Kidney (tissue), 13 donors: ENCODE measurements at regions not wholly inside any gene's neighbourhood (a gene's known extent, or its start where the extent isn't known, plus 50 kb on each side); places are given as distances from the start of the nearest gene placed in this dataset.
A peak's percentile ranks its signal among the peaks of the same experiment; 100 is the strongest.
"Not testable (repeated sequence)": the region's sequence is repeated elsewhere in the genome, so short reads cannot be mapped to it uniquely, and the experiment has no call there.

ENCODE experiments used
- DNase-seq, 5 donors: peaks; one replicate each; pipeline ENCODE4 v3.0.0-alpha.2; 2013 to 2020
- FAIRE-seq: peaks from 2 replicates; lab custom pipeline; 2012; peaks lifted over from hg19 to GRCh38; lab: Jason Lieb, UNC
- H3K27ac ChIP-seq, 2 donors: one replicate each; pipeline ENCODE4 v1.7.0; 2013; ENCODE audit warnings: low read depth in 2 of 2, low read length in 2 of 2, inconsistent platforms in 1 of 2
- H3K27me3 ChIP-seq: one replicate; pipeline ENCODE4 v1.7.1; 2013; ENCODE audit warnings: low read length, inconsistent platforms; ENCODE audit not compliant: control insufficient read depth, insufficient read depth
- H3K36me3 ChIP-seq, 3 donors: one replicate each; pipeline versions ENCODE4 v1.7.0 to v1.7.1; 2013; ENCODE audit warnings: low read length in 3 of 3, control low read depth in 1 of 3, inconsistent platforms in 1 of 3; ENCODE audit not compliant: insufficient read depth in 3 of 3, control insufficient read depth in 2 of 3
- H3K4me1 ChIP-seq, 3 donors: one replicate each; pipeline versions ENCODE4 v1.7.0 to v1.7.1; 2013; ENCODE audit warnings: low read length in 3 of 3, inconsistent platforms in 1 of 3, low read depth in 1 of 3; ENCODE audit not compliant: control insufficient read depth in 2 of 3, insufficient read depth in 2 of 3
- H3K4me3 ChIP-seq, 3 donors: one replicate each; pipeline versions ENCODE4 v1.7.0 to v1.8.1; 2013; ENCODE audit warnings: low read length in 3 of 3, control low read depth in 1 of 3, inconsistent platforms in 1 of 3
- H3K9ac ChIP-seq, 3 donors: one replicate each; pipeline versions ENCODE4 v1.7.0 to v1.7.1; 2013; ENCODE audit warnings: low read length in 3 of 3, control low read depth in 1 of 3, inconsistent platforms in 1 of 3
- H3K9me3 ChIP-seq, 3 donors: one replicate each; pipeline versions ENCODE4 v1.7.0 to v1.7.1; 2013; ENCODE audit warnings: low read length in 3 of 3, control low read depth in 1 of 3, inconsistent platforms in 1 of 3; ENCODE audit not compliant: control insufficient read depth in 2 of 3, insufficient read depth in 1 of 3
- intact Hi-C: fragments of 100-400 bp; cut with DNase I; formaldehyde crosslinking; loops from one replicate; pipeline ENCODE4 v1.11.1; 2022
- TF ChIP-seq, protein P1 (sequence below): IDR thresholded peaks from 3 replicates; pipeline ENCODE4 v1.5.1; 2012; ENCODE audit warnings: mild to moderate bottlenecking, moderate library complexity, borderline replicate concordance; ENCODE audit not compliant: insufficient read depth; ENCODE audit errors: extremely low read depth
- donor health status: control.
- donor health status: control.
- donor health status: control.
- donor health status: control.
- donor health status: control.
- donor health status: DM: yes; HTN: yes; CAD: no.
- donor health status: Normal renal cell carcinoma (clear cell type).

DNA sequence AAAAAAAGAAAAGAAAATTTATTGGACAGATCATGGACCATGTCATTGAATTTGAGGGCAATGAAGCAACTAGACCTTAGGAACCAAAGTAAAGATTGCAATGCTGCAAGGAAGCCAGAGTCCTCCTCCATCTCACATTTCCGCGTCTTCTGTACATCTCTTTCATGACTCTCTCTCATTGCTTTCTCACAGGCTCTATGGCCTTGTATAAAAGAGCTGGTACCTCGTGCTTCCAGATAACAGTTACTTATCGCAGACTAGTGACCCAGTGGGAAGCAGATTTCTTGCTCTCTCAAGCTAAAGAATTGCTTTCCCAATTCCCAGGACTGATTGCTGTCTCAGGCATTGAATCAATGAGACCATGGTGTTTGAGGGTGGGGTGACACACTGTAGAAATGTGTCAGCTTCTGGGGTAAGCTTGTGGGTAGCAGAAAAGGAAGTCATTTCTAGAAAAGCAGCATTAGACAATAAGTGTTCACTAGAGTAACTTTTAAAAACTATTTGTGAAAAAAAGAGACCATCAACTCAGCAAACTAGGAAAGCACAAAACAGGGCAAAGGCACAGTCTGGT, 635.3 kb downstream of the UTRN start:
- FAIRE-seq (no peak), DNase-seq (no peak)
- no peaks in the 10 kb centered on the region for H3K9me3 ChIP-seq
- no peak overlapping the region for H3K27ac ChIP-seq
- intact Hi-C loops, result no loop called here
- H3K9ac ChIP-seq, result no peak overlapping the region
- H3K4me3 ChIP-seq, result no peak overlapping the region
- no peaks in the 10 kb centered on the region for H3K36me3 ChIP-seq
- TF ChIP-seq, protein P1, sequence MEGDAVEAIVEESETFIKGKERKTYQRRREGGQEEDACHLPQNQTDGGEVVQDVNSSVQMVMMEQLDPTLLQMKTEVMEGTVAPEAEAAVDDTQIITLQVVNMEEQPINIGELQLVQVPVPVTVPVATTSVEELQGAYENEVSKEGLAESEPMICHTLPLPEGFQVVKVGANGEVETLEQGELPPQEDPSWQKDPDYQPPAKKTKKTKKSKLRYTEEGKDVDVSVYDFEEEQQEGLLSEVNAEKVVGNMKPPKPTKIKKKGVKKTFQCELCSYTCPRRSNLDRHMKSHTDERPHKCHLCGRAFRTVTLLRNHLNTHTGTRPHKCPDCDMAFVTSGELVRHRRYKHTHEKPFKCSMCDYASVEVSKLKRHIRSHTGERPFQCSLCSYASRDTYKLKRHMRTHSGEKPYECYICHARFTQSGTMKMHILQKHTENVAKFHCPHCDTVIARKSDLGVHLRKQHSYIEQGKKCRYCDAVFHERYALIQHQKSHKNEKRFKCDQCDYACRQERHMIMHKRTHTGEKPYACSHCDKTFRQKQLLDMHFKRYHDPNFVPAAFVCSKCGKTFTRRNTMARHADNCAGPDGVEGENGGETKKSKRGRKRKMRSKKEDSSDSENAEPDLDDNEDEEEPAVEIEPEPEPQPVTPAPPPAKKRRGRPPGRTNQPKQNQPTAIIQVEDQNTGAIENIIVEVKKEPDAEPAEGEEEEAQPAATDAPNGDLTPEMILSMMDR, result no peak
- peaks cover 0 to 4% (median 0%) of the 10 kb centered on the region in 3 donors for H3K4me1 ChIP-seq
- no peaks in the 10 kb centered on the region for H3K27me3 ChIP-seq

DNA sequence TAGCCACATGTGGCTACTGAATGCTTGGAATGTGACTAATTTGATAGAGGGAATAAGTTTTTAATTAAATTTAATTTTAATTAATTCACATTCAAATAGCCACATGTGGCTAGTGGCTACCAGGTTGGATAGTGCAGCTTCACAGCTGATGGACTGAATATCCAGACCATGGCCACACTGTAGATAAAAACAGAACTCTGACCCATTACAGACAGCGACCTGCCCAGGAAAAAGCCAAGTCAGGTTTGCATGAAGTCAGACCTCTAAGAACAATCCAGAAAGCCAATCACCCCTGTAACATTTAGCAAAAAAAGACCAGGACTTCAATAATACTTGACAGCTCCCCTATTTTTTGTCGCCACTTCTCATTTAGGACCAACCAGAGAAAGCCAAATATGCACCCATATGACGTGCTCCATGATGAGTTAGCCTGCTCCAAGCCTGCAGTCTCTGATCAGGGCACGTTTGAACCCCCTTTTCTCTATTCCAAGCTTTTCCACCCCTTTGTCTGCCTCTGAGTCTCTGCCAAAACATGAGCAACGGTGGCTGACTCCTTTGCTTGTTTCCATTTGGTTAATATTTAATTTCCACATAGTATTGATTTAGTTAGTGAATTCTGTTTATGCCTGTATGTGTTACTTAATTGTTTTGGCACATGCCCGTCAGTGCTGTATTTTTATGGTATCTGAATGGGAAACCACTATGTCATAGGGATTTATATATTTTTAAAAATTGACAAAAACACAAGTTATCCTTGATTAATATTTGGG, 636.3 kb downstream of the UTRN start:
- peak in 2 of 5 donors; percentile 9 to 28 for DNase-seq
- Histone ChIP-seq H3K4me1 (peaks cover 0 to 4% (median 0%) of the 10 kb centered on the region in 3 donors), H3K9me3 (no peaks in the 10 kb centered on the region), H3K4me3 (no peak overlapping the region), H3K36me3 (no peaks in the 10 kb centered on the region), H3K9ac (no peak overlapping the region), H3K27me3 (no peaks in the 10 kb centered on the region), H3K27ac (no peak overlapping the region)
- FAIRE-seq, result no peak
- intact Hi-C loops, result no loop called here
- TF ChIP-seq, protein P1, result no peak

DNA sequence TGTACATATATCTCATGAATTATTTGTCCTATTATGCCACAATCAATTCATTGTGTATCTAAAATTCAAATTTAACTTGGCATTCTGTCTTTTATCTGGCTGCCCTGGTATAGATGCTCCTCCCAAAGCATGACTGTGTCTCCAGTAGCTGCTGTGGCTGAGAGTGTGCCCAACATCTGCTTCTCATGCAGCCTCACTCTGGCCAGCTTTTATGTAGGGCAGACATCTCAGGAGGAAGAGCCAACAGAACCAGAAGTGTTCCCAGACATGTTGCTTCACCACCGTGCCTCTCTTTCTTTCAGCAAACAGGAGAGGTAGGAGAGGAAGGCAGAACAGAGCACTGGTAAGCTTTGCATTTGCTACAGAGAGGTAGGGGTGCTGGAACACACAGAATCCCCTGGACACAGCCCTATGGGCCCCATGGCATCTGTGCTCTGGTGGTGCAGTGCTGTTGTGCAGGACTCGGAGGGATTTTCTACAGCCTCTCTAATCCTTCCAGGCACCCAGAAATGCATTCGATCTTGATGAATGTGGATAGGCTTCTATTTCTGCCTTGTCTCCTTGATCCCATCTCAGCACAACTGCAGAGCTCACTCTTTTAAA, 637.1 kb downstream of the UTRN start:
- TF ChIP-seq, protein P1, result no peak
- no peak overlapping the region for H3K9ac ChIP-seq
- intact Hi-C loops, result no loop called here
- no peak for FAIRE-seq
- H3K27ac ChIP-seq, result no peak overlapping the region
- no peak for DNase-seq
- no peaks in the 10 kb centered on the region for H3K36me3 ChIP-seq
- no peaks in the 10 kb centered on the region for H3K9me3 ChIP-seq
- no peak overlapping the region for H3K4me3 ChIP-seq
- peaks cover 0 to 4% (median 0%) of the 10 kb centered on the region in 3 donors for H3K4me1 ChIP-seq
- H3K27me3 ChIP-seq, result no peaks in the 10 kb centered on the region

DNA sequence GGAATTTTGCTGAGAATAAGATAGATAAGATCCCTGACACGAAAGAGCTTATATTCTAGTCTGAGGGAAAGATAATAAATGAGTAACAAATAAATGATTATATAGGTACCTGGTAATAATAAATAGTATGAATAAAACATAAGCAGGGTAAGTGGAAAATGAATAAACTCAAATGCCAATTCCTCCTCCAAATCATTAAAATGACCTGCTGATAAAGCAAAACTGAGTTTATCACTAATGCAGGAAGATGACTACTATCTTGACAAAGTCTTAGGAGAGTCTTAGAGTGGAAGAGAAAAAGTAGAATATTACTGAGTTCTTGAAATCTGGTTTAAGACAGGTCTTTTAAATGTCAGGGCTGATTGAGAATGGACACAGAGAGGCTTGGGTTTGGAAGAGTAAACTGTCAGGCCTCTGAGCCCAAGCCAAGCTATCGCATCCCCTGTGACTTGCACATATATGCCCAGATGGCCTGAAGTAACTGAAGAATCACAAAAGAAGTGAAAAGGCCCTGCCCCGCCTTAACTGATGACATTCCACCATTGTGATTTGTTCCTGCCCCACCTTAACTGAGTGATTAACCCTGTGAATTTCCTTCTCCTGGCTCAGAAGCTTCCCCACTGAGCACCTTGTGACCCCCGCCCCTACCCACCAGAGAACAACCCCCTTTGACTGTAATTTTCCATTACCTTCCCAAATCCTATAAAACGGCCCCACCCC, 637.8 kb downstream of the UTRN start:
- H3K36me3 ChIP-seq, H3K4me3 ChIP-seq, intact Hi-C loops, H3K27me3 ChIP-seq, H3K27ac ChIP-seq, H3K4me1 ChIP-seq, H3K9ac ChIP-seq, DNase-seq, H3K9me3 ChIP-seq, FAIRE-seq: not testable (repeated sequence)

DNA sequence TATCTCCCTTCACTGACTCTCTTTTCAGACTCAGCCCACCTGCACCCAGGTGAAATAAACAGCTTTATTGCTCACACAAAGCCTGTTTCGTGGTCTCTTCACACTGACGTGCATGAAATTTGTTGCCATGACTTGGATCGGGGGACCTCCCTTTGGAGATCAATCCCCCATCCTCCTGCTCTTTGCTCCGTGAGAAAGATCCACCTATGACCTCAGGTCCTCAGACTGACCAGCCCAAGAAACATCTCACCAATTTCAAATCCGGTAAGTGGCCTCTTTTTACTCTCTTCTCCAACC, 638.3 kb downstream of the UTRN start:
- DNase-seq, H3K27ac ChIP-seq, H3K4me3 ChIP-seq, H3K9ac ChIP-seq, FAIRE-seq, H3K4me1 ChIP-seq, intact Hi-C loops, H3K27me3 ChIP-seq, H3K9me3 ChIP-seq, H3K36me3 ChIP-seq: not testable (repeated sequence)
